Smooth muscle cell (in vitro differentiated cells): ENCODE measurements at regions not wholly inside any gene's neighbourhood (a gene's known extent, or its start where the extent isn't known, plus 50 kb on each side); places are given as distances from the start of the nearest gene placed in this dataset.

Experiments used
- DNase-seq: peaks from one replicate; lab custom pipeline; 2025; ENCODE audit not compliant: unreplicated experiment; lab: John Stamatoyannopoulos, UW
- H2AFZ ChIP-seq: fragments of 200-600 bp; sonication (generic); 2 replicates; pipeline ENCODE4 v1.6.0; 2016; ENCODE audit warnings: antibody characterized with exemption, low read depth, mild to moderate bottlenecking
- H3F3A ChIP-seq: fragments of 200-600 bp; sonication (generic); 2 replicates; pipeline ENCODE4 v1.6.0; 2017; ENCODE audit warnings: antibody characterized with exemption, low read depth
- H3K27ac ChIP-seq: fragments of 200-600 bp; sonication (generic); 2 replicates; pipeline ENCODE4 v1.5.1; 2016; ENCODE audit warnings: low read depth, mild to moderate bottlenecking
- H3K27me3 ChIP-seq: fragments of 200-600 bp; sonication (generic); 2 replicates; pipeline ENCODE4 v1.6.1; 2016; ENCODE audit warnings: low read depth, mild to moderate bottlenecking
- H3K36me3 ChIP-seq: fragments of 200-600 bp; sonication (generic); 2 replicates; pipeline ENCODE4 v1.5.1; 2016; ENCODE audit warnings: low read depth
- H3K4me1 ChIP-seq: fragments of 200-600 bp; sonication (generic); 2 replicates; pipeline ENCODE4 v1.5.1; 2016; ENCODE audit warnings: low read depth
- H3K4me2 ChIP-seq: fragments of 200-600 bp; sonication (generic); 2 replicates; pipeline ENCODE4 v1.6.0; 2016; ENCODE audit warnings: mild to moderate bottlenecking
- H3K4me3 ChIP-seq: fragments of 200-600 bp; sonication (generic); 2 replicates; pipeline ENCODE4 v1.5.1; 2016; ENCODE audit warnings: mild to moderate bottlenecking
- H3K79me2 ChIP-seq: fragments of 200-600 bp; sonication (generic); 2 replicates; pipeline ENCODE4 v1.6.0; 2016; ENCODE audit warnings: low read depth, mild to moderate bottlenecking
- H3K9ac ChIP-seq: fragments of 200-600 bp; sonication (generic); 2 replicates; pipeline ENCODE4 v1.6.0; 2016; ENCODE audit warnings: low read depth
- H3K9me3 ChIP-seq: fragments of 200-600 bp; sonication (generic); replicated peaks from 2 replicates; pipeline ENCODE4 v1.5.1; 2016; ENCODE audit warnings: low read depth
- H4K20me1 ChIP-seq: fragments of 200-600 bp; sonication (generic); 2 replicates; pipeline ENCODE4 v1.6.0; 2016; ENCODE audit warnings: low read depth
- CTCF ChIP-seq: fragments of 200-600 bp; sonication (generic); IDR thresholded peaks from 2 replicates; pipeline ENCODE4 v1.5.1; 2017; ENCODE audit warnings: borderline replicate concordance, mild to moderate bottlenecking, antibody characterized with exemption; ENCODE audit not compliant: insufficient read depth, poor library complexity, severe bottlenecking
- WGBS: methylation state at CpG from one replicate; pipeline ENCODE4 v1.1.7; 2016; ENCODE audit warnings: low lambda C conversion rate; 5-methylcytosine and 5-hydroxymethylcytosine counted together

DNA sequence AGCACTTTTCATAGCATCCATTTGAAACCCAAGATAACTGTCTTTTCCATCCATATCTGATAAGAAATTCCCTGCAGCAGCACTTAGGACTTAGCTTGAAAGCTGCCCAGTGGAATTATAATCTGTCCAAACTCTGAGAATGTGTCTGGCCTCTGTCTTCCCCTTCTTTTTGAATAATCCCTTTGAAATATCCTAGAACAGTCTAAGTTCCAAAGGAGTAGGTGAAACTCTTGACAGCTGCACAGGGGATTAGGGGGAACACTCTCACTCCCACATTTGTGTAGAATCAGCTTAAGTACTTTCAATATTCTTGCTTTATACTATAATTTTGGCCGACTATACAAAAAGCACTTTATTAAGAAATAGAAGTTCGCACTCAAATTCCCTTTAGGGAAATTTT lies 157.7 kb downstream of the PAPSS1 start:
- peaks cover 28% of the 10 kb centered on the region for H3F3A ChIP-seq
- no peaks in the 10 kb centered on the region for H3K79me2 ChIP-seq
- peaks cover 13% of the 10 kb centered on the region for H3K9me3 ChIP-seq
- H3K27me3 ChIP-seq = no peaks in the 10 kb centered on the region
- H4K20me1 ChIP-seq = no peaks in the 10 kb centered on the region
- H3K9ac ChIP-seq = no peak overlapping the region
- no peak overlapping the region for H2AFZ ChIP-seq
- 81% methylated on average over 2 of the region's 2 CpGs for WGBS
- H3K4me3 ChIP-seq = no peak overlapping the region
- peaks cover 12% of the 10 kb centered on the region for H3K36me3 ChIP-seq
- TF ChIP-seq CTCF = no peak
- H3K27ac ChIP-seq = no peak overlapping the region
- H3K4me2 ChIP-seq = no peak overlapping the region
- no peak for DNase-seq
- H3K4me1 ChIP-seq = peaks cover 17% of the 10 kb centered on the region

DNA sequence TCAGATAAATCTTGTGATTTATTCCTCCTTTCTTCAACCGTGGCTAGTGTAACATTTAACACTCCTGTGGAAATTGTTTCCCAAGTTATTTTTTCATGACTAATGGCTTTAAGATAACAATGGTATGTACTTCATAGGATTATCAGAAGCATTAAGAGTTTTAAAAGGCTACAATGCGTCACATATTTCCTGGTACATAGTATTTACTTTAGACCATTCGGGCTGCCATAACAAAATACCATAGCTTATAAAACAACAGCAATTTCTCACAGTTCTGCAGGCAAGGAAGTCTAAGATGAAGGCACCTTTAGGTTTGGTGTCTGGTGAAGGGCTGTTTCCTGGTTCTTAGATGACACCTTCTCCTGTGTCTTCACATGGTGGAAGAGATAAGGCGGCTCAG lies 158.6 kb downstream of the PAPSS1 start:
- peaks cover 12% of the 10 kb centered on the region for H3K36me3 ChIP-seq
- no peaks in the 10 kb centered on the region for H3K79me2 ChIP-seq
- H2AFZ ChIP-seq = no peak overlapping the region
- peaks cover 17% of the 10 kb centered on the region for H3K4me1 ChIP-seq
- H3K9me3 ChIP-seq = peaks cover 13% of the 10 kb centered on the region
- peak overlapping the region; percentile 19 for H3K27ac ChIP-seq
- TF ChIP-seq CTCF = no peak
- 33% methylated on average over 4 of the region's 4 CpGs for WGBS
- H4K20me1 ChIP-seq = no peaks in the 10 kb centered on the region
- peaks cover 28% of the 10 kb centered on the region for H3F3A ChIP-seq
- no peak overlapping the region for H3K4me2 ChIP-seq
- H3K9ac ChIP-seq = no peak overlapping the region
- H3K4me3 ChIP-seq = no peak overlapping the region
- no peaks in the 10 kb centered on the region for H3K27me3 ChIP-seq
- no peak for DNase-seq

DNA sequence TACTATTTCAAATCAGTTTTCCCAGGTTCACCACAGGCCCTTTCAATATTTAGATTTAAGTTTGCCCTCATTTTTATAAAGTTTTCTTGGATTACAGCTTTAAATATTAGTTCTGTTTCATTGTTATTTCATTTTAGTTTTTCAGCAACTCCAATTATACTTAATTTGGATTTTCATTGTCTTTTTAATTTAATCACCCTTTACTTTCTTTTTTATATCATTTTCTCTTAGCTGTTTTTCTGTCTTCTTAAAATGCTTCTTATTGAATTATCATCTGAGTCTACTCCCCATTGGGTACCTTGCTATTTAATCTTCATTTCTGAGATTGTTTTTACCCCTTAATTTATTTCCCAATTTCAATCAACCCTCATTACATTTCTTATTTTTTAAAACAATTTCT lies 160.4 kb downstream of the PAPSS1 start:
- H3K9me3 ChIP-seq = peaks cover 13% of the 10 kb centered on the region
- H3K9ac ChIP-seq = no peak overlapping the region
- H3K4me3 ChIP-seq = no peak overlapping the region
- DNase-seq = no peak
- H3F3A ChIP-seq = peaks cover 22% of the 10 kb centered on the region
- TF ChIP-seq CTCF = no peak
- peaks cover 17% of the 10 kb centered on the region for H3K36me3 ChIP-seq
- H2AFZ ChIP-seq = no peak overlapping the region
- H3K27me3 ChIP-seq = no peaks in the 10 kb centered on the region
- H3K4me2 ChIP-seq = no peak overlapping the region
- H3K4me1 ChIP-seq = peaks cover 11% of the 10 kb centered on the region
- H3K27ac ChIP-seq = no peak overlapping the region
- no peaks in the 10 kb centered on the region for H4K20me1 ChIP-seq
- no peaks in the 10 kb centered on the region for H3K79me2 ChIP-seq

DNA sequence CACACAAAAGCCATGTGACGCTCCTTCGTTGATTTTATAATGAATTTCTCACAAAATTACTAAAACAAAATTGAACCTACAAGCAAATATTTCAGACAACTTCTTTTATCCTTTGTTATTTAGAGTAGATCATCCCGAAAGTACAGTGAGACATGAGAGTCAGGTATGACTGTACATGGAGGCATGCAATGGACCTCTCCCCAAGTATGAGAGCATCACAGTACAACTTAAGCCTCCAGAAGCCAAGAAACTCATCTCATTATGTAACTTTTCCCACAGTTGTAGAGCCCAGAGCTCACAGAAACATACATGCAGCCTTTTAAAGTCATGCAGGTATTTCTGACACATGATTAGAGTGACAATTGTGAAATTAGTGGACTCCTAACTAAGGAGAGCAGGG lies 167.7 kb downstream of the PAPSS1 start:
- Histone ChIP-seq H3F3A (no peaks in the 10 kb centered on the region), H2AFZ (no peak overlapping the region), H3K9ac (no peak overlapping the region), H3K4me3 (no peak overlapping the region), H3K4me1 (no peaks in the 10 kb centered on the region), H3K9me3 (peaks cover 4% of the 10 kb centered on the region), H4K20me1 (no peaks in the 10 kb centered on the region), H3K27ac (no peak overlapping the region), H3K4me2 (no peak overlapping the region), H3K36me3 (peaks cover 8% of the 10 kb centered on the region), H3K27me3 (no peaks in the 10 kb centered on the region), H3K79me2 (no peaks in the 10 kb centered on the region)
- no peak for TF ChIP-seq CTCF
- 98% methylated on average over 3 of the region's 3 CpGs for WGBS
- DNase-seq = no peak
